ENCODE measurements at regions not wholly inside any gene's neighbourhood (a gene's known extent, or its start where the extent isn't known, plus 50 kb on each side); places are given as distances from the start of the nearest gene placed in this dataset.

GRCh38 chr7:70953796-70954195 is 178.1 kb upstream of the GALNT17 start:
- no peak overlapping the region for H3K4me3 ChIP-seq (ENCODE audit: insufficient read depth, low read depth, low read length)
- no peaks in the 10 kb centered on the region for H3K27me3 ChIP-seq (ENCODE audit: control insufficient read depth, insufficient read depth, low read length, poor library complexity, severe bottlenecking)
- WGBS, 2 experiments = 71 to 85% methylated on average over 5 to 6 of the region's 6 CpGs
- no peaks in the 10 kb centered on the region for H3K9me3 ChIP-seq (ENCODE audit: control insufficient read depth, low read length)
- no peaks in the 10 kb centered on the region for H3K4me1 ChIP-seq (ENCODE audit: control insufficient read depth, insufficient read depth, low read length)
- H3K36me3 ChIP-seq (ENCODE audit: control insufficient read depth, insufficient read depth, low read length) = no peaks in the 10 kb centered on the region
- no peak overlapping the region for H3K27ac ChIP-seq (ENCODE audit: insufficient read depth, low read depth, low read length, poor library complexity, severe bottlenecking)

- Histone ChIP-seq H3K9me3 (ENCODE audit: control insufficient read depth, low read length) (no peaks in the 10 kb centered on the region), H3K4me3 (ENCODE audit: insufficient read depth, low read depth, low read length) (no peak overlapping the region), H3K27me3 (ENCODE audit: control insufficient read depth, insufficient read depth, low read length, poor library complexity, severe bottlenecking) (no peaks in the 10 kb centered on the region), H3K36me3 (ENCODE audit: control insufficient read depth, insufficient read depth, low read length) (no peaks in the 10 kb centered on the region), H3K27ac (ENCODE audit: insufficient read depth, low read depth, low read length, poor library complexity, severe bottlenecking) (no peak overlapping the region), H3K4me1 (ENCODE audit: control insufficient read depth, insufficient read depth, low read length) (no peaks in the 10 kb centered on the region)
Observed at GRCh38 chr7:70972693-70973092, 159.3 kb upstream of the GALNT17 start.

GRCh38 chr7:70975754-70976153 is 156.2 kb upstream of the GALNT17 start:
- H3K27ac ChIP-seq (ENCODE audit: insufficient read depth, low read depth, low read length, poor library complexity, severe bottlenecking) = no peak overlapping the region
- H3K4me3 ChIP-seq (ENCODE audit: insufficient read depth, low read depth, low read length) = no peak overlapping the region
- H3K36me3 ChIP-seq (ENCODE audit: control insufficient read depth, insufficient read depth, low read length) = no peaks in the 10 kb centered on the region
- no peaks in the 10 kb centered on the region for H3K9me3 ChIP-seq (ENCODE audit: control insufficient read depth, low read length)
- H3K4me1 ChIP-seq (ENCODE audit: control insufficient read depth, insufficient read depth, low read length) = no peaks in the 10 kb centered on the region
- no peaks in the 10 kb centered on the region for H3K27me3 ChIP-seq (ENCODE audit: control insufficient read depth, insufficient read depth, low read length, poor library complexity, severe bottlenecking)

GRCh38 chr7:70986297-70986696 is 145.6 kb upstream of the GALNT17 start:
- WGBS, 2 experiments = 84 to 85% methylated on average over 2 of the region's 2 CpGs
- no peaks in the 10 kb centered on the region for H3K36me3 ChIP-seq (ENCODE audit: control insufficient read depth, insufficient read depth, low read length)
- H3K9me3 ChIP-seq (ENCODE audit: control insufficient read depth, low read length) = no peaks in the 10 kb centered on the region
- H3K4me1 ChIP-seq (ENCODE audit: control insufficient read depth, insufficient read depth, low read length) = no peaks in the 10 kb centered on the region
- no peak overlapping the region for H3K27ac ChIP-seq (ENCODE audit: insufficient read depth, low read depth, low read length, poor library complexity, severe bottlenecking)
- no peak overlapping the region for H3K4me3 ChIP-seq (ENCODE audit: insufficient read depth, low read depth, low read length)
- H3K27me3 ChIP-seq (ENCODE audit: control insufficient read depth, insufficient read depth, low read length, poor library complexity, severe bottlenecking) = no peaks in the 10 kb centered on the region

- 77 to 81% methylated on average over 5 of the region's 5 CpGs for WGBS, 2 experiments
- Histone ChIP-seq H3K27ac (ENCODE audit: insufficient read depth, low read depth, low read length, poor library complexity, severe bottlenecking) (no peak overlapping the region), H3K27me3 (ENCODE audit: control insufficient read depth, insufficient read depth, low read length, poor library complexity, severe bottlenecking) (no peaks in the 10 kb centered on the region), H3K36me3 (ENCODE audit: control insufficient read depth, insufficient read depth, low read length) (no peaks in the 10 kb centered on the region), H3K9me3 (ENCODE audit: control insufficient read depth, low read length) (no peaks in the 10 kb centered on the region), H3K4me3 (ENCODE audit: insufficient read depth, low read depth, low read length) (no peak overlapping the region), H3K4me1 (ENCODE audit: control insufficient read depth, insufficient read depth, low read length) (no peaks in the 10 kb centered on the region)
Observed at GRCh38 chr7:70994176-70994575, 137.8 kb upstream of the GALNT17 start.

- 100% methylated on average over 1 of the region's 1 CpG for WGBS, 2 experiments
- Histone ChIP-seq H3K4me1 (ENCODE audit: control insufficient read depth, insufficient read depth, low read length) (no peaks in the 10 kb centered on the region), H3K36me3 (ENCODE audit: control insufficient read depth, insufficient read depth, low read length) (no peaks in the 10 kb centered on the region), H3K4me3 (ENCODE audit: insufficient read depth, low read depth, low read length) (no peak overlapping the region), H3K9me3 (ENCODE audit: control insufficient read depth, low read length) (no peaks in the 10 kb centered on the region), H3K27ac (ENCODE audit: insufficient read depth, low read depth, low read length, poor library complexity, severe bottlenecking) (no peak overlapping the region), H3K27me3 (ENCODE audit: control insufficient read depth, insufficient read depth, low read length, poor library complexity, severe bottlenecking) (no peaks in the 10 kb centered on the region)
Observed at GRCh38 chr7:70997261-70997660, 134.7 kb upstream of the GALNT17 start.

- no peaks in the 10 kb centered on the region for H3K4me1 ChIP-seq (ENCODE audit: control insufficient read depth, insufficient read depth, low read length)
Observed at GRCh38 chr7:71005109-71005508, 126.8 kb upstream of the GALNT17 start.

GRCh38 chr7:71009636-71010035 is 122.3 kb upstream of the GALNT17 start:
- H3K27ac ChIP-seq (ENCODE audit: insufficient read depth, low read depth, low read length, poor library complexity, severe bottlenecking) = no peak overlapping the region
- WGBS, 2 experiments = 54 to 64% methylated on average over 3 of the region's 3 CpGs

More at GRCh38 chr7:71005109-71005508, 126.8 kb upstream of the GALNT17 start:
- WGBS, 2 experiments = 75 to 78% methylated on average over 5 of the region's 5 CpGs
- Histone ChIP-seq H3K27ac (ENCODE audit: insufficient read depth, low read depth, low read length, poor library complexity, severe bottlenecking) (no peak overlapping the region), H3K27me3 (ENCODE audit: control insufficient read depth, insufficient read depth, low read length, poor library complexity, severe bottlenecking) (no peaks in the 10 kb centered on the region), H3K4me3 (ENCODE audit: insufficient read depth, low read depth, low read length) (no peak overlapping the region), H3K36me3 (ENCODE audit: control insufficient read depth, insufficient read depth, low read length) (no peaks in the 10 kb centered on the region), H3K9me3 (ENCODE audit: control insufficient read depth, low read length) (no peaks in the 10 kb centered on the region)

GRCh38 chr7:71015252-71015900 is 116.6 kb upstream of the GALNT17 start:
- H3K4me3 ChIP-seq (ENCODE audit: insufficient read depth, low read depth, low read length) = no peak overlapping the region
- no peaks in the 10 kb centered on the region for H3K9me3 ChIP-seq (ENCODE audit: control insufficient read depth, low read length)
- H3K27me3 ChIP-seq (ENCODE audit: control insufficient read depth, insufficient read depth, low read length, poor library complexity, severe bottlenecking) = no peaks in the 10 kb centered on the region
- H3K4me1 ChIP-seq (ENCODE audit: control insufficient read depth, insufficient read depth, low read length) = no peaks in the 10 kb centered on the region
- WGBS, 2 experiments = 92 to 94% methylated on average over 17 of the region's 17 CpGs
- H3K27ac ChIP-seq (ENCODE audit: insufficient read depth, low read depth, low read length, poor library complexity, severe bottlenecking) = no peak overlapping the region
- no peaks in the 10 kb centered on the region for H3K36me3 ChIP-seq (ENCODE audit: control insufficient read depth, insufficient read depth, low read length)

More at GRCh38 chr7:71009636-71010035, 122.3 kb upstream of the GALNT17 start:
- Histone ChIP-seq H3K4me3 (ENCODE audit: insufficient read depth, low read depth, low read length) (no peak overlapping the region), H3K36me3 (ENCODE audit: control insufficient read depth, insufficient read depth, low read length) (no peaks in the 10 kb centered on the region), H3K4me1 (ENCODE audit: control insufficient read depth, insufficient read depth, low read length) (no peaks in the 10 kb centered on the region), H3K9me3 (ENCODE audit: control insufficient read depth, low read length) (no peaks in the 10 kb centered on the region), H3K27me3 (ENCODE audit: control insufficient read depth, insufficient read depth, low read length, poor library complexity, severe bottlenecking) (no peaks in the 10 kb centered on the region)

GRCh38 chr7:71016401-71016800 is 115.5 kb upstream of the GALNT17 start:
- 87 to 90% methylated on average over 2 of the region's 2 CpGs for WGBS, 2 experiments
- H3K36me3 ChIP-seq (ENCODE audit: control insufficient read depth, insufficient read depth, low read length) = no peaks in the 10 kb centered on the region
- no peaks in the 10 kb centered on the region for H3K9me3 ChIP-seq (ENCODE audit: control insufficient read depth, low read length)
- no peak overlapping the region for H3K27ac ChIP-seq (ENCODE audit: insufficient read depth, low read depth, low read length, poor library complexity, severe bottlenecking)
- H3K27me3 ChIP-seq (ENCODE audit: control insufficient read depth, insufficient read depth, low read length, poor library complexity, severe bottlenecking) = no peaks in the 10 kb centered on the region
- no peak overlapping the region for H3K4me3 ChIP-seq (ENCODE audit: insufficient read depth, low read depth, low read length)
- H3K4me1 ChIP-seq (ENCODE audit: control insufficient read depth, insufficient read depth, low read length) = no peaks in the 10 kb centered on the region

GRCh38 chr7:71017602-71018001 is 114.3 kb upstream of the GALNT17 start:
- no peaks in the 10 kb centered on the region for H3K9me3 ChIP-seq (ENCODE audit: control insufficient read depth, low read length)
- 95% methylated on average over 17 of the region's 17 CpGs for WGBS, 2 experiments
- H3K4me1 ChIP-seq (ENCODE audit: control insufficient read depth, insufficient read depth, low read length) = no peaks in the 10 kb centered on the region
- no peaks in the 10 kb centered on the region for H3K27me3 ChIP-seq (ENCODE audit: control insufficient read depth, insufficient read depth, low read length, poor library complexity, severe bottlenecking)
- H3K27ac ChIP-seq (ENCODE audit: insufficient read depth, low read depth, low read length, poor library complexity, severe bottlenecking) = no peak overlapping the region
- no peaks in the 10 kb centered on the region for H3K36me3 ChIP-seq (ENCODE audit: control insufficient read depth, insufficient read depth, low read length)
- H3K4me3 ChIP-seq (ENCODE audit: insufficient read depth, low read depth, low read length) = no peak overlapping the region

Data from ectodermal cell (in vitro differentiated cells).